Ascending aorta (tissue), 2 donors: ENCODE measurements at regions not wholly inside any gene's neighbourhood (a gene's known extent, or its start where the extent isn't known, plus 50 kb on each side); places are given as distances from the start of the nearest gene placed in this dataset.
"Not testable (repeated sequence)": the region's sequence is repeated elsewhere in the genome, so short reads cannot be mapped to it uniquely, and the experiment has no call there.

ENCODE experiments used
- DNase-seq, 2 donors: peaks; one replicate each; pipeline ENCODE4 v3.0.0-alpha.2; 2019; ENCODE audit warnings: low spot score in 2 of 2
- H3K27ac ChIP-seq, 2 donors: fragments of 200-600 bp; sonication (generic); one replicate each; pipeline ENCODE4 v1.5.1; 2016 to 2017; ENCODE audit warnings: mild to moderate bottlenecking in 1 of 2
- H3K27me3 ChIP-seq: fragments of 200-600 bp; sonication (generic); one replicate; pipeline ENCODE4 v1.5.1; 2017
- H3K36me3 ChIP-seq, 2 donors: fragments of 200-600 bp; sonication (generic); one replicate each; pipeline ENCODE4 v1.5.1; 2016
- H3K4me1 ChIP-seq, 2 donors: fragments of 200-600 bp; sonication (generic); one replicate each; pipeline ENCODE4 v1.5.1; 2016 to 2017; ENCODE audit warnings: mild to moderate bottlenecking in 1 of 2
- H3K4me3 ChIP-seq, 2 donors: fragments of 200-600 bp; sonication (generic); one replicate each; pipeline ENCODE4 v1.5.1; 2016 to 2017; ENCODE audit warnings: mild to moderate bottlenecking in 1 of 2
- H3K9me3 ChIP-seq, 2 donors: fragments of 200-600 bp; sonication (generic); one replicate each; pipeline ENCODE4 v1.5.1; 2016
- intact Hi-C: fragments of 100-400 bp; cut with DNase I; formaldehyde crosslinking; loops from one replicate; pipeline ENCODE4 v1.15.1; 2023
- TF ChIP-seq, protein P1 (sequence below), 3 experiments: fragments of 200-600 bp in 2 of 3; fragments of 450-650 bp in 1 of 3; sonication (generic) in 2 of 3; IDR thresholded peaks; one replicate each; pipeline ENCODE4 v1.5.1; 2016 to 2019; ENCODE audit warnings: antibody characterized with exemption in 3 of 3, mild to moderate bottlenecking in 1 of 3, moderate library complexity in 1 of 3

DNA sequence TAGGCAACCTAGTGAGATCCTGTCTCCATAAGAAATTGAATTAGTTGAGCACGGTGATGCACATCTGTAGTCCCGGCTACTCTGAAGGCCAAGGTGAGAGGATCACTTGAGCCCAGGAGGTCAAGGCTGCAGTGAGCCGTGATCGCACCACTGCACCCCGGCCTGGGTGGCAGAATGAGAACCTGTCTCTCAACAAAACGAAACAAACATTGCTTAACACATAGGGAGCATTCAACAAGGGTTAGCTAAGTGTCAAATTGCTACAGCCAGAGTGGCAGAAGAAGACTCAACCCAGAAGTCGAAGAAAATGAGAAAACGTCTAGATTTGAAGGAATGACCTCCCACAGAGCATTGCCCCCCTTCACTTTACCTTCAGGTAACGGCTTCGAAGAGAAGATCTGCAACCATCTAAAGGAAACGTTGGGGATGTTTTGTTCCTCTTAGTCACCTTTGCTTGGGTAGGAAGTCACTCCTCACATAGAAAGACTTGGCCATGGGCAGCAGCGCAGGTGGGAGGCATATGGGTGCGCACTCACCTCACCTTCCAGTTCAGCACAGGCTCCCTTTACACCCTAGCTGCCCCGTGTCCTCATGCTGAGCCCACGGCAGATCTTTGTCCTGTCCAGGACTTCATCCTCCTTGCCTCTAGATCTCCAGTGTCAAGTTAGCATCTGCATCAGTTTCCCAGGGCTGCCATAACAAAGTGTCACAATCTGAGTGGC, 63.7 kb upstream of the SHLD1 start:
- Histone ChIP-seq H3K9me3 (no peaks in the 10 kb centered on the region), H3K4me3 (no peak overlapping the region), H3K27me3 (no peaks in the 10 kb centered on the region), H3K27ac (no peak overlapping the region), H3K36me3 (no peaks in the 10 kb centered on the region), H3K4me1 (no peaks in the 10 kb centered on the region)
- intact Hi-C loops = no loop called here
- TF ChIP-seq, protein P1, sequence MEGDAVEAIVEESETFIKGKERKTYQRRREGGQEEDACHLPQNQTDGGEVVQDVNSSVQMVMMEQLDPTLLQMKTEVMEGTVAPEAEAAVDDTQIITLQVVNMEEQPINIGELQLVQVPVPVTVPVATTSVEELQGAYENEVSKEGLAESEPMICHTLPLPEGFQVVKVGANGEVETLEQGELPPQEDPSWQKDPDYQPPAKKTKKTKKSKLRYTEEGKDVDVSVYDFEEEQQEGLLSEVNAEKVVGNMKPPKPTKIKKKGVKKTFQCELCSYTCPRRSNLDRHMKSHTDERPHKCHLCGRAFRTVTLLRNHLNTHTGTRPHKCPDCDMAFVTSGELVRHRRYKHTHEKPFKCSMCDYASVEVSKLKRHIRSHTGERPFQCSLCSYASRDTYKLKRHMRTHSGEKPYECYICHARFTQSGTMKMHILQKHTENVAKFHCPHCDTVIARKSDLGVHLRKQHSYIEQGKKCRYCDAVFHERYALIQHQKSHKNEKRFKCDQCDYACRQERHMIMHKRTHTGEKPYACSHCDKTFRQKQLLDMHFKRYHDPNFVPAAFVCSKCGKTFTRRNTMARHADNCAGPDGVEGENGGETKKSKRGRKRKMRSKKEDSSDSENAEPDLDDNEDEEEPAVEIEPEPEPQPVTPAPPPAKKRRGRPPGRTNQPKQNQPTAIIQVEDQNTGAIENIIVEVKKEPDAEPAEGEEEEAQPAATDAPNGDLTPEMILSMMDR (IDR thresholded peaks at IDR 0.05) = no peak
- no peak for DNase-seq

DNA sequence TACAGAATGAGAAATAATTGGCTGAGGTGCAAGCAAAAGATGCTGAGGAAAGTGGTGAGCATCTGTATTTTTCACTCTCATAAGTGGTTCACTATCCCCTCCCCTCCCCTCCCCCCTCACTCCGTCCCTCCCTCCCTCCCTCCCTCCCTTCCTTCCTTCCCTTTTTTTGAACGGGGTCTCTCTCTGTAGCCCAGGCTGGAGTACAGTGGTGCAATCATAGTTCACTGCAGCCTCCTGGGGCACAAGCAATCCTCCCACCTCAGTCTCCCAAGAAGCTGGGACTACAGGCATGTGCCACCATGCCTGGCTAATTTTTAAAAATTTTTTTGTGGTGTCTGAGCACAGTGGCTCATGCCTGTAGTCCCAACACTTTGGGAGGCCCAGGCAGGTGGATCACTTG, 67.6 kb upstream of the SHLD1 start:
- H3K36me3 ChIP-seq, H3K27me3 ChIP-seq, H3K4me1 ChIP-seq, H3K9me3 ChIP-seq, DNase-seq, H3K4me3 ChIP-seq, H3K27ac ChIP-seq, intact Hi-C loops: not testable (repeated sequence)

DNA sequence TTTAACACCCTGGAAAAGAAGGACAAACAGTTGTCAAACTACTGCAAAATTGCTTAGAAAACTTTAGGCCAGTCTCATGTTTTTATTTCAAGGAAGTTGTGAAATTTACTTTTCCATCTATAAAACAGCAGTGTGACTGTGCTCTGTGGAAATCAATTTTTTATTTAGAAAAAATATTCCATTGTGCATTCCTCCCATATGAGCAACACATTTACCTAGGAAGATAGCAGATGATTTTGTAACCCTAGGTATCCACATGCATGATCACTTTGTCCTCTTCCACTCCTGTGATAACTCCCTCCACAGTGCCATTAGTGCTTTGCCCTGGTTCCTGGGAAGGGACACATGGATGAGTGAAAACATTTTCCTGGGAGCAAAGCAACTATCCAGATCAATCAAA, 69.4 kb upstream of the GPCPD1 start:
- no peaks in the 10 kb centered on the region for H3K9me3 ChIP-seq
- TF ChIP-seq, protein P1 (IDR thresholded peaks at IDR 0.05) = no peak
- no peak overlapping the region for H3K27ac ChIP-seq
- intact Hi-C loops = no loop called here
- no peaks in the 10 kb centered on the region for H3K27me3 ChIP-seq
- no peaks in the 10 kb centered on the region for H3K36me3 ChIP-seq
- DNase-seq = no peak
- no peaks in the 10 kb centered on the region for H3K4me1 ChIP-seq
- H3K4me3 ChIP-seq = no peak overlapping the region

DNA sequence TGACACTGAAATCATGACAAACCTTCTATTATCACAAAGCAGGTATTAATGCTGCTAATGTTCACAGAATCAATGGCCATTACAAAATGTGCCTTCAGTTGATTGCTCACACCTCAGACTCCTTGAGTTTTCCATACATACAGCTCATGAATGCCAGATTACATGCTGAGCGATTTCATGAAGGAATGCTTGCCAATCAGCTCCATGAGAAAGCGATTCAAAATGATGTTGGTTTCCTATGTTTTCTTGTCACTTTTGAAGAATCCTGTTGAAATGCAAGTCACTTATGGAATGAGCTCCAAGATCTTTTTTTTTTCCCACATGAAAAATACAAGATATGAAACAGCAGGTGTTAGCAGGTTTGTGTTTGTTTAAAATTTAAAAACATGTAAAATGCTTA, 68.0 kb upstream of the GPCPD1 start:
- TF ChIP-seq, protein P1 (IDR thresholded peaks at IDR 0.05) = no peak
- DNase-seq = no peak
- intact Hi-C loops = no loop called here
- Histone ChIP-seq H3K4me1 (no peaks in the 10 kb centered on the region), H3K36me3 (no peaks in the 10 kb centered on the region), H3K9me3 (no peaks in the 10 kb centered on the region), H3K27ac (no peak overlapping the region), H3K4me3 (no peak overlapping the region), H3K27me3 (no peaks in the 10 kb centered on the region)

DNA sequence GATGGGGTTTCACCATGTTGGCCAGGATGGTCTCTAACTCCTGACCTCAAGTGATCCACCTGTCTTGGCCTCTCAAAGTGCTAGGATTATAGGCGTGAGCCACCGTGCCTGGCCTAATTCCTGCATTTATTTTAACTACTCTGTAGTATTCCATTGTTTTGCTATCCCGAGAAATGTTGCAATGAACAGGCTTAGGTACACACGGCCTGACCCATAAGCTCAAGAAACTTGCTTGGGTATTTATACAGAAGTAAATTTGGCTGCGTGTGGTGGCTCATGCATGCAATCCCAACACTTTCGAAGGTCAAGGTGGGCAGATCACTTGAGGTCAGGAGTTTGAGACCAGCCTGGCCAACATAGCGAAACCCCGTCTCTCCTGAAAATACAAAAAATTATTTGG, 67.1 kb upstream of the GPCPD1 start:
- H3K27me3 ChIP-seq, H3K36me3 ChIP-seq, H3K4me3 ChIP-seq, H3K27ac ChIP-seq, DNase-seq, H3K4me1 ChIP-seq, intact Hi-C loops, H3K9me3 ChIP-seq: not testable (repeated sequence)

DNA sequence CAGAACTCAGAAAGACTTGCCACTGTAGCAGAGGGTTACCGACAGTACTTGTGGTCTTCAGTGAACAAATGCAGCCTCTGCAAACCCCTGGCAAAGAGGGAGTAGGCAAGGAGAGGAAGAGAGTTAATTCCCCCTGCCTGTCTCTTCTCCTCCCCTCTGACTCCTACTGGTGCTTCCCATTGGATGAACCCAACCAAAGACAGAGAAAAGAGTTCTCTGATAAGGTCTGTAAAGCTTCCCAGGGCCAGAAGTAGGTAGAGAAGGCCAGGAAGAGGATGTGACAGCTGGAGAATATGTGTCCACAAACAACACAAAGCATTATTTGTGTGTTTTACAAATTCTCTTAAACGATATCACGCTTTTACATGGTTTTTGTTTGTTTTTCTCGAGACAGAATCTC, 66.6 kb upstream of the GPCPD1 start:
- Histone ChIP-seq H3K27ac (no peak overlapping the region), H3K4me3 (no peak overlapping the region), H3K4me1 (no peaks in the 10 kb centered on the region), H3K36me3 (no peaks in the 10 kb centered on the region), H3K9me3 (no peaks in the 10 kb centered on the region), H3K27me3 (no peaks in the 10 kb centered on the region)
- DNase-seq = no peak
- intact Hi-C loops = no loop called here
- TF ChIP-seq, protein P1 (IDR thresholded peaks at IDR 0.05) = no peak
